ENCODE measurements at regions not wholly inside any gene's neighbourhood (a gene's known extent, or its start where the extent isn't known, plus 50 kb on each side); places are given as distances from the start of the nearest gene placed in this dataset.
"Not testable (repeated sequence)": the region's sequence is repeated elsewhere in the genome, so short reads cannot be mapped to it uniquely, and the experiment has no call there.

GRCh38 chr11:38937709-38938108, 2339.7 kb upstream of the RAG2 start:
- no peaks in the 10 kb centered on the region for H3K4me1 ChIP-seq
- DNase-seq (no peak), ATAC-seq (no peak)
- intact Hi-C loops (cut with DNase I) = no loop called here
- H3K4me3 ChIP-seq = no peak overlapping the region
- H3K27ac ChIP-seq = no peak overlapping the region
- WGBS, 3 donors = 65 to 76% (median 69%) methylated on average over 2 of the region's 2 CpGs
- no peaks in the 10 kb centered on the region for H3K27me3 ChIP-seq (ENCODE audit: insufficient read depth in 3 of 3, low read length in 2 of 3)
- no peak for TF ChIP-seq CTCF (IDR thresholded peaks at IDR 0.05)
- H3K36me3 ChIP-seq (ENCODE audit: insufficient read depth in 1 of 2, low read depth in 1 of 2) = no peaks in the 10 kb centered on the region
- H3K9me3 ChIP-seq = peaks cover 5% of the 10 kb centered on the region

GRCh38 chr11:38935941-38936340, 2337.9 kb upstream of the RAG2 start:
- Histone ChIP-seq H3K4me1 (no peaks in the 10 kb centered on the region), H3K4me3 (no peak overlapping the region), H3K27me3 (ENCODE audit: insufficient read depth in 3 of 3, low read length in 2 of 3) (no peaks in the 10 kb centered on the region), H3K27ac (no peak overlapping the region), H3K36me3 (ENCODE audit: insufficient read depth in 1 of 2, low read depth in 1 of 2) (no peaks in the 10 kb centered on the region), H3K9me3 (peaks cover 5% of the 10 kb centered on the region)
- ATAC-seq (no peak), DNase-seq (no peak)
- no peak for TF ChIP-seq CTCF (IDR thresholded peaks at IDR 0.05)
- intact Hi-C loops (cut with DNase I) = no loop called here

GRCh38 chr11:38927993-38928392, 2330.0 kb upstream of the RAG2 start:
- DNase-seq (no peak), ATAC-seq (no peak)
- no peak for TF ChIP-seq CTCF (IDR thresholded peaks at IDR 0.05)
- Histone ChIP-seq H3K4me3 (no peak overlapping the region), H3K9me3 (no peaks in the 10 kb centered on the region), H3K27me3 (ENCODE audit: insufficient read depth in 3 of 3, low read length in 2 of 3) (no peaks in the 10 kb centered on the region), H3K4me1 (no peaks in the 10 kb centered on the region), H3K27ac (no peak overlapping the region), H3K36me3 (ENCODE audit: insufficient read depth in 1 of 2, low read depth in 1 of 2) (no peaks in the 10 kb centered on the region)
- intact Hi-C loops (cut with DNase I) = no loop called here
- WGBS, 3 donors = 73 to 81% (median 76%) methylated on average over 2 of the region's 2 CpGs

- ATAC-seq (no peak), DNase-seq (no peak)
- H3K9me3 ChIP-seq = no peaks in the 10 kb centered on the region
- no peaks in the 10 kb centered on the region for H3K27me3 ChIP-seq (ENCODE audit: insufficient read depth in 3 of 3, low read length in 2 of 3)
- no peak overlapping the region for H3K4me3 ChIP-seq
- no peak for TF ChIP-seq CTCF (IDR thresholded peaks at IDR 0.05)
- intact Hi-C loops (cut with DNase I) = no loop called here
- 68 to 88% (median 86%) methylated on average over 1 of the region's 1 CpG for WGBS, 3 donors
- no peaks in the 10 kb centered on the region for H3K4me1 ChIP-seq
- no peak overlapping the region for H3K27ac ChIP-seq
- no peaks in the 10 kb centered on the region for H3K36me3 ChIP-seq (ENCODE audit: insufficient read depth in 1 of 2, low read depth in 1 of 2)
Observed at GRCh38 chr11:38924644-38925043, 2326.6 kb upstream of the RAG2 start.

GRCh38 chr11:38900211-38900610, 2302.2 kb upstream of the RAG2 start:
- no peak overlapping the region for H3K4me3 ChIP-seq
- H3K9me3 ChIP-seq = no peaks in the 10 kb centered on the region
- no peak for DNase-seq
- no peak for TF ChIP-seq CTCF (IDR thresholded peaks at IDR 0.05)
- H3K36me3 ChIP-seq (ENCODE audit: insufficient read depth in 1 of 2, low read depth in 1 of 2) = no peaks in the 10 kb centered on the region
- no peak overlapping the region for H3K27ac ChIP-seq
- intact Hi-C loops (cut with DNase I) = no loop called here
- 21 to 34% (median 30%) methylated on average over 6 of the region's 6 CpGs for WGBS, 3 donors
- H3K27me3 ChIP-seq (ENCODE audit: insufficient read depth in 3 of 3, low read length in 2 of 3) = no peaks in the 10 kb centered on the region
- no peak for ATAC-seq
- H3K4me1 ChIP-seq = no peaks in the 10 kb centered on the region

- H3K27me3 ChIP-seq (ENCODE audit: insufficient read depth in 3 of 3, low read length in 2 of 3); H3K9me3 ChIP-seq; intact Hi-C loops (cut with DNase I); H3K4me3 ChIP-seq; DNase-seq; ATAC-seq; H3K27ac ChIP-seq; H3K36me3 ChIP-seq (ENCODE audit: insufficient read depth in 1 of 2, low read depth in 1 of 2); H3K4me1 ChIP-seq: not testable (repeated sequence)
- 87 to 94% (median 94%) methylated on average over 6 of the region's 6 CpGs for WGBS, 3 donors
Observed at GRCh38 chr11:38894201-38894600, 2296.2 kb upstream of the RAG2 start.

Data from psoas muscle (tissue), 7 donors.